Breast epithelium (tissue), 3 donors: ENCODE measurements at regions not wholly inside any gene's neighbourhood (a gene's known extent, or its start where the extent isn't known, plus 50 kb on each side); places are given as distances from the start of the nearest gene placed in this dataset.

Source experiments
- POLR2A ChIP-seq: fragments of 450-650 bp; IDR thresholded peaks from one replicate; pipeline ENCODE4 v1.6.1; 2016; ENCODE audit warnings: antibody characterized with exemption, mild to moderate bottlenecking, moderate library complexity
- POLR2AphosphoS5 ChIP-seq, 3 donors: sonication (generic); formaldehyde crosslinking; IDR thresholded peaks; one replicate each; pipeline ENCODE4 v1.6.1; 2017; ENCODE audit warnings: antibody characterized with exemption in 3 of 3
- TF ChIP-seq, protein P1 (sequence below), 3 donors: fragments of 450-650 bp; IDR thresholded peaks; one replicate each; pipeline ENCODE4 v1.5.1; 2016 to 2017; ENCODE audit warnings: antibody characterized with exemption in 3 of 3, mild to moderate bottlenecking in 3 of 3, moderate library complexity in 3 of 3

DNA sequence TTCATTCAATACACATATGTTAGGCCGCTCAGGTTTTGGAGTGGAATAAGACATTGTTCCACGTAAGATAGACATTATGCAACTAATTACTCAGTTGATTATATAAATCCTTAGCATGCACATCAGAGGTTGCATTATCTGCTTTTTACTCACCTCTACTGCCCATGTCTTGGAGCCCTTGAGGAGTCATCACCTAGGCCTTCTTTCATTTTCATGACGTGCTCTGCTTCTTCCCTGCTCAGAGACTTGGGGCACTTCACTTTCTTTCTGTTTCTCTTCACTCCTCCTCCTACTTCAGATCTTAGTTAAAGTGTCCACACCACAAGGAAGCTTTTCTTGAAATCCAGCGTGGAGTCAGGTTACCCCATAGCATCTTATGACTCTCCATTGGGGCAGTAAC lies 241.1 kb downstream of the TLR4 start:
- TF ChIP-seq, protein P1, sequence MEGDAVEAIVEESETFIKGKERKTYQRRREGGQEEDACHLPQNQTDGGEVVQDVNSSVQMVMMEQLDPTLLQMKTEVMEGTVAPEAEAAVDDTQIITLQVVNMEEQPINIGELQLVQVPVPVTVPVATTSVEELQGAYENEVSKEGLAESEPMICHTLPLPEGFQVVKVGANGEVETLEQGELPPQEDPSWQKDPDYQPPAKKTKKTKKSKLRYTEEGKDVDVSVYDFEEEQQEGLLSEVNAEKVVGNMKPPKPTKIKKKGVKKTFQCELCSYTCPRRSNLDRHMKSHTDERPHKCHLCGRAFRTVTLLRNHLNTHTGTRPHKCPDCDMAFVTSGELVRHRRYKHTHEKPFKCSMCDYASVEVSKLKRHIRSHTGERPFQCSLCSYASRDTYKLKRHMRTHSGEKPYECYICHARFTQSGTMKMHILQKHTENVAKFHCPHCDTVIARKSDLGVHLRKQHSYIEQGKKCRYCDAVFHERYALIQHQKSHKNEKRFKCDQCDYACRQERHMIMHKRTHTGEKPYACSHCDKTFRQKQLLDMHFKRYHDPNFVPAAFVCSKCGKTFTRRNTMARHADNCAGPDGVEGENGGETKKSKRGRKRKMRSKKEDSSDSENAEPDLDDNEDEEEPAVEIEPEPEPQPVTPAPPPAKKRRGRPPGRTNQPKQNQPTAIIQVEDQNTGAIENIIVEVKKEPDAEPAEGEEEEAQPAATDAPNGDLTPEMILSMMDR (IDR thresholded peaks at IDR 0.05) = no peak
- TF ChIP-seq POLR2A (no peak), POLR2AphosphoS5 (IDR thresholded peaks at IDR 0.05) (no peak)
